Activated CD4-positive, alpha-beta T cell treated with anti-CD3 and anti-CD28 coated beads for 24 hours (primary cell): ENCODE measurements at regions not wholly inside any gene's neighbourhood (a gene's known extent, or its start where the extent isn't known, plus 50 kb on each side); places are given as distances from the start of the nearest gene placed in this dataset.
"Not testable (repeated sequence)": the region's sequence is repeated elsewhere in the genome, so short reads cannot be mapped to it uniquely, and the experiment has no call there.

Source experiments
- DNase-seq, 2 donors: peaks; one replicate each; pipeline ENCODE4 v3.0.0-alpha.2; 2020; ENCODE audit warnings: low read depth in 2 of 2

DNA sequence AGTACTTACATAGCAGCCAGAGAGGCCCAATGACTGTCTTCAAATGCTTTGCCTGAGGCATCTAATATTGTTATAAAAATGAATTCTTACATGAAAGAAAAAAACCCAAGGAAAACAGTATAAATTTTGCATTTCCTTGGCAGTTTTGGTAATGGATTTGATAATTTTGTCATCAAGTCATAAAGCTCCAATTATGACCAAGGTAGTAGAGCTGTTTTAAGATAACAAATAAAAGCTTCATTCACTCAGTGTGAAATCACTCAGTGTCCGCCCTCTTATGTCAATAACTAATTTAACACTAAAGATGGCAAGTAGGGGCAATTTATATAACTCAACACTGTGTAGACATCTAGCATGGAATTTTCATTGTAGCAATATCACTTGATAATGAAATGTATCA is 193.9 kb downstream of the ANKRD7 start:
- DNase-seq: no peak

DNA sequence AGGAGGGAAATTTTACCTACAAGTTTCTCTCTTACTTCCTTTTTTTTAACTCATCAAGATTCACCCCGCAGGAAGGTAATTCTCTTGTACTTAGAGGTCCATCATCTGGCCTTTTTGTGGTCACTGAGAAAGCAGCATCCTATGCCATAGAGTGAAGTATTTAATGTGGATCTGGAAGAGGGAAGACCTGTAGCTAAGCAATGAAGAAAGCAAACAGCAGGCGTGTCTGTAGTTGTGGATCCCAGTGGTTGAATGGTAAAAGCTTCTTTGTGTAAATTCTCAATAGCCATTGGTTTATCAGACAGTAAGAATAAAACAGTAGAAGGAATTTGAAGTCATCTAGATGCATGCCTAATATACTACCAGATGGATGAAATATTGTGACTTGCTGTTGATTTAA is 196.4 kb downstream of the ANKRD7 start:
- no peak for DNase-seq

DNA sequence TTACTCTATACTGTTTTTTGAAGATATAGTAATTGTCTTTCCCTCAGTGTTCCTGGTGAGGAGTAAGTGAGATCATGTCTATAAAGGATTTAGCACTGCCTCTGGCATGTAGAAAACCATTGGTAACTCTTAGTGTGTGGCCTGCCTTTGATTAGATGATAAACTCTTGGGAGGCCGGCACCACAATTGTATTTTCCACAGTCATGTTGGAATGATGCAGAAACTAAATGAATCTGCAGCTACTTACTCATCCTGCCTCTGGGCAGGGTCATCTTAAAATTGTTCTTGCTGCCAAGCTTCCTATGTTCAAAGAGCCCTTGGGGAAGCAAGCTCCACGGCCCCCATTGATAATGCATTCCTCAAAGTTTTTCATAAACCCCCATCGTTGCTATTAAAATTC is 204.6 kb downstream of the ANKRD7 start:
- DNase-seq: no peak

DNA sequence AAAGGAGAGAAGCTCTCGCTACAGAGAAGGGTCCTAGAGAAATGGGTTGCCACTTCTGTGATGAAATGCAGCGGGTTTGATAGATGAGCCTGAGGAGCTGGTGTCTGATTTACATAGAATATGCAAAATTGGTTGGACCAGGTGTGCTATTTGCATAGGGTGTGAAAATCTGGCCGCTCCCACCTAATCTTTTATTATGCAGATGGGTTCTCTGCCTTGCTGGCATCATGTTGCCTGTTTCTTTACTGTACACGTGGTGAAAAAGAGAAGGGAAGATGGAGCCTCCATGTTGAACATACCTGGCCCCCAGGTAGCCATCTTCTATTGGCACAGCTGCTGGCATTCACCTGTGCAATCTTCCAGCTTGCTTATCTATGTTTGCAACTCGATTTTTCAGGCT is 212.2 kb downstream of the ANKRD7 start:
- DNase-seq: no peak

DNA sequence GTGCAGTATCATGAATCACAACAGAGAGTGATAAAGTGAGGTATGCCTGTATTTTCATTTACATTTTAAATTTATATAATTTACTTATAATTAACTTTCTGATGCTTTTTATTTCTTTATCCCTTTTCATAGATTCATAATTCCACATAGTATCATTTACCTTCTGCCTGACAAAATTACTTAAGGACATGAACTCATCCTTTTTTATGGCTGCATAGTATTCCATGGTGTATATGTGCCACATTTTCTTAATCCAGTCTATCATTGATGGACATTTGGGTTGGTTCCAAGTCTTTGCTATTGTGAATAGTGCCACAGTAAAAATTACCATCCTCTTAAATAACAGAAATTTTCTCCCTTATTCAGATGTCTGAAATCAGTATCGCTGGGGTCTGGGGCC is 224.5 kb downstream of the ANKRD7 start:
- DNase-seq: not testable (repeated sequence)

DNA sequence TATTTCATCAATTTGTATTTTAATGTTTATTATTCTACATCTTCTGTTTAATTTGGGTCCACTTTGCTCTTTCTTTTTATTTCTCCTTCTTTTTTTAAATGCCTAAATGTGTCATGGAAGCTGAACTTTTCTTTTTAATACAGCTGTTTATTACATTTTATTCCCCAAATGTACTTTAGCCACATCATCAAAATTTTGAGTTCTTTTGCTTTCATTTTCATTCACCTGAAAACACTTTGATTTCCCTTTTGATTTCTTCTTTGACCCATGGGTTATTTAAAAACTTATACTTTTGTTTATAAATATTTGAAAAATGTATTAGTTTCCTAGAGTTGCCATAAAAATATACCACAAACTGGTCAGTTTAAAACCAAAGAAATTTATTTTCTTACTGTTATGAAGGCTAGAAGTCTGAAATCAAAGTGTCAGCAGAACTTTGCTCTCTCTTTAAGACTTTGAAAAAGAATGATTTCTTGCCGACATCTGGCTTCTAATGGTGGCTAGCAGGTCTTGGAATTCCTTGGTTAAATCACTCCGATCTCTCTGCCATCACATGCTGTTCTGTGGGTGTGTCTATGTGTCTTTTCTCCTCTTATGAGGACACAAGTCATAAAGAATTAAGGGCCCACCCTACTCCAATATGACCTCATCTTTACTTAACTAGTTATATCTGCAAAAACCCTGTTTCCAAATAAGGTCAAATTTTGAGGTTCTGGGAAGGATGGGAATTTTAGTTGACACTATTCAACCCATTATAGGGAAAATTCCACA is 225.5 kb downstream of the ANKRD7 start:
- no peak for DNase-seq

DNA sequence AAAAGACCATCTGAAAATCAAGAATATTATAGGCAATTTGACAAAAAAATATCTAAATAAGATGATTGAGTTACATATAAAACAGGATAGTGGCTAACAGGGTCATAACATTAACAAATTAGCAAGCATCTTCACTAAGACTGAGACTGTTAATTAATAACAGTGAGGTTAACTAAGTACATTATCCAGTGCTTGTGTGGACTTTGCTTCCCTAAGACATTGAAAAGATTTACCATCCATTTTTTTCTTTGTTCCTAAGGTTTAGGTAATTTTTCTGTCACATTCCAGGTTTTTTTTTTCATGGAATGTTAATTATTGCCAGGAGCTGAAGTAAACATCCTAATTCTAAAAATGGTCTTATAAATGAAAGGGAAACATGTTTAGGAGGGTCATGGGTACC is 227.6 kb downstream of the ANKRD7 start:
- no peak for DNase-seq

DNA sequence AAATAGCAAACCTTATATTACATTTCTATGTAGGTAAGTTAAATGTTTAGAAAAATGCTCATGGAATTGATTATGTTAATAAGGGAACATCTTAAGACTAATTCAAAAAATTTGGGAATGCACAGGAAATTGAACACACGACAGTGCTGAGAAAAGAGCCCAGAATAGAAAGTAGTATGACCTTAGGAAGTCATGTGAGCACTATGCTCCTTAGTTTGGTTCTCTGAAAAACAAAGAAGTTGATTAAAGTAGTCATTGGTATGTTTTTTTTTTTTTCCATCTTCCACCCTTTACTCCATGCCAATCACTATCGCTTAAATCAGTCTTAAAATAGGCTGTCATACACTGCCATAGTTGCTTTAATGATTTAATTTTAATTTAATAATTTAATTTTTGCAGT is 242.9 kb downstream of the ANKRD7 start:
- DNase-seq: no peak

DNA sequence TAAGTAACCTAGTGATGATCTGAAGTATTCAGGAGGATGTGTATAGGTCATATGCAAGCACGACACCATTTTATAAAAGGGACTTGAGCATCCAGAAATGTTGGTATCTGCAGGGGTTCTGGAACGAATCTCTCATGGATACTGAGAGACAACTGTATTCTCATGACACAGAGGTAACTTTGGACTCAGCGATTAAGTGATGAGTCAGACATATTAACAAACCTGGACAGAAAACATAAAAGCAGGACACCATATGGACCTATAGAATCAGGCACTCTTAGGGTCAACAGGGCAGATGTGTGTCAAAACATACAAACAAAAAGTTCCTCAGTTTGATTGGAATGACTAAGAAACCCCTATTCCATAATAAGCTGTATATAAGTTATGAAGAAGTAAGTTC is 248.1 kb downstream of the ANKRD7 start:
- DNase-seq: no peak

DNA sequence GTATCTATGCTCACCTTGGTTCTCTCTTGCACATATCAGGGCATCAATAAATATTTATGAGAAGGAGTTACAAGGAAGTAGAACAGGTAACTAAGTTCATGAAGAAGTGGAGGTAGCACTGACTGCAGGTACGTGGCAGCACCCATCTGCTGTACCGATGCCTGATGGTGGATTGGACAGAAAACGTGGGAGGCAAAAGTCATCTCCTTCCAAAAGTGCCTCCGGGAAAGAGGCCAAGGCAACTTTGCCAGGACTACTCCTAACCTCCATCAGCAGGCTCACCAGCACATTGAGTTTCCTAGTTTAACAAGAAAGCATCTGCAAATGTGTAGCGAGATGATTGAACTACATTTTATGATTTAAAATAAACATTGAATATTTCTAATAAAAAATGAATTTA is 248.8 kb downstream of the ANKRD7 start:
- no peak for DNase-seq

DNA sequence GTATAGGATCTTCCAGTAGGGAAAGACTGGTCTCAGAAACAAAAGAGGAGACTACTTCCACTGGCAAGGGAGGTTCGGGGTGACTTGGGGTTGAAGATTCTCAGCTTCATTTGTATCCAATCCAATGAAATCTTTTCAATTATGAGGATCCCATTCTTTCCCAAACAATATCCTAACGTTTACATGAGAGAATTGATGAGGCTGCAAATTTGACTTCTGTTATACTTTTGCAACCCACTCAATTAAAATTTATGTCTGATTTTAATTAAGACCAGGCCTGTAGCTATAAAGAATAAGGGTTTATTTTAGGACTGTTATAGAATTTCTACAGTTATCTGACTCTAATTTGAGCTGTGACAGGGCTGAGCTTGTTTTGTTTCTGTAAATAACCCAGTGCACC is 251.5 kb downstream of the ANKRD7 start:
- no peak for DNase-seq

DNA sequence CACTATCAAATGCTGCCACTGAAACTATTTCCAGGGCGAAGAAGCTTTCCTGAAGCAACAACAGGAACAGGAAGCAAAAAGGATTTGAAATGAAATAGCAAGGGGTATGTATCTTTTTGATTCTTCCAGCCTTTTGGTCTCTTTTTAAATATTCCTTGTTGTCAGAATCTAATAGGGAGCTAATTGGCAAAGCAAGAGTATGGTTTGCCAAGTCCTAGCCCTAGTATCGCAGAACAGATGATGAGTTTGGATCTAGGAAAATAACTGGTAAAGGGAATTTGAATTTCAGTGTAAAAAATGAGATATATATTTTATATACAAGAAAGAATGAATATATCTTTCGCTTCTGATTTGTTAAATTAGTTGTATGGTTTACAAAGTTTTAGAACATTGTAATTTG is 252.5 kb downstream of the ANKRD7 start:
- DNase-seq: no peak

DNA sequence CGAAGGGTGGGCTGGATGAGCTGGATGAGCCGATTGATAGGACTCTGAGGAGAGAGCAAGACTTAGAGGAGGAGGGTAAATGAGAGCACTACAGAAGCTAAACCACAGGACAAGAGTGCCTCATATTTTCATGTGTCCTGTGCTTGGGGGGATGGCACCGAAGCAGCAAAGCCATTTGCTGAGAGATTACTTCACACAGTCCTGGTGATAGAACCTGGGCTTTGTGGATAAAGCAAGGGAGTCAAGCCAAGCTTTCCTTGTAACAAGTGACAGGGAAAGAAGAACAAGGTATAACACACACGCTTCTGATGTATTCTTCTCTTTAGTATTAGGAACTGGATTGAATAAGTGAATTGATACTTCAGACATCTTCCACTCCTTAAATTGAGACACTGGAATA is 253.7 kb downstream of the ANKRD7 start:
- DNase-seq: no peak

DNA sequence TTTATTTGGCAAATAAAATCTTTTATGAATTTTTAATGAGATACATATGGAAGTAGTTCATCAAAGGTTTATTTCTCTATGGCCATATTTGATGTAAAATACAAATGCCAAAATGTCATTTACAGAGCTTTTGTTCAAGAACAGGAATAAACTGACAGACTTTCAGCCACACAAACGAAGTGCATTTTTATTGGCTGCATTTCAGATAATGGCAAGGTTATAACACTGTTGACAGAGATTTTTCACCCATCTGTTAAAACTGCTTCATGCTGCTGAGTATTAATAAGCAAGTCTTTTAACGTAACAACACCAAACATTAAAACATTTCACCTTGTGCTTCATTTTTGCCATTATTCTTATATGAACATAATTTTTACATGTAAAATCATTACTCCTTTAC is 254.4 kb downstream of the ANKRD7 start:
- DNase-seq: no peak

DNA sequence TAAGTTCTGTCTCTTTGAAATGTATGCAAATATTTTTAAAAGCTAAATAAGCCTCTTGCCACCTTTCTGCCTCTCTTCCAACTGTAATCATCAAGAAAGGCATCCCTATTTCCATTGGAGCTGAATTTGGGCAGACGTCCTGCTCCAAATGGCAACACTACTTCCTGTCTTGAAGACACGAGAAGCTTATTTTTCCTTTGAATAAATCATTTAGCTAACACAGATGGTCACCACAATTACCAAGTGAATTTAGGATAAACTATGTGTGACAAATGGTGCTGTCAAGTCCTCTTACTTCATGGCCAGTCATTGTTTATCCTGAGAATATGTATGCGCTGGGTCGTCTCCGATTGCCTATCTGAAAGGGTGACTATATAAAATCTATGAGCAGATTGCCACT is 268.0 kb downstream of the ANKRD7 start:
- DNase-seq: no peak

DNA sequence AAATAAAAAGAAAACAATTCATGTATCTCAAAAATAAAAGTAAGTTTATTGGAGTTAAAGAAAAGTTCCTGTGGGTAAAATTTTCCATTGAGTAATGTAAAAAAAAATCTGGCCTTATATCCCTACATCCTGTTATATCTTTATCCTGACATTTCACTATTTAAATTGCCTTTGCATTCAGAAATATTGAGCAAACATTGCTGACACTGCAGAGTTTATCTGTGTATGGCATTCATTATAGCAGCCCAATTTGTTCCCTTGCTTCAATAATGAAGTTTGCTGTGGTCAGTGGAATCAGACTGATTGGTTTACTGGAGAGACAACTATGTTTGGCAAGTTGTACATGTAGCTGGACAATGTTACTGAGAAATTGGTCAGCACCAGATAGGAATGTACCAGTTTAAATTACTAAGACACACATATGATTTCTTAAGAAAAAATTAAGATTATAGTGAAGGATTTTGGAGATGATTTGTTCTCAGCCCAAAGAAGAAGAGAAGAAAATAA is 271.7 kb downstream of the ANKRD7 start:
- no peak for DNase-seq

DNA sequence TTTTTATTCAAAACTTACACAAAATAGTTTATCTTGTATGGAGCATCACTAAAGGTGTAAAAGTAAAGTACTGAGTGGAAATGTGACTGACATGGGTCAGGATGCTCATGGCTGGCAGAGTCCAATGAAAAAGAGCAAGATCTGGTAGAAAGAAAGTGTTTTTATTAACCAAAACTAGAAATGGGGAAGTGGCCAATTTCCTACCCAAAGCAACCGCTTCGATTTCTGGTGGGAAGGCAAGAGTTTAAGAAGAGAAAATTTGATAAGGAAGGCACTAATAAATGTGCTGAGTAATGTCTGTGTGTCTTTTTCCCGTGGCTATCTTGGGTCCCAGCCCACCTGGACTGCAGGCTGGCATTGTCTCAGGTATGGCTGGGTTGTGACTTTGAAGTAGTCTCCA is 277.7 kb downstream of the ANKRD7 start:
- no peak for DNase-seq

DNA sequence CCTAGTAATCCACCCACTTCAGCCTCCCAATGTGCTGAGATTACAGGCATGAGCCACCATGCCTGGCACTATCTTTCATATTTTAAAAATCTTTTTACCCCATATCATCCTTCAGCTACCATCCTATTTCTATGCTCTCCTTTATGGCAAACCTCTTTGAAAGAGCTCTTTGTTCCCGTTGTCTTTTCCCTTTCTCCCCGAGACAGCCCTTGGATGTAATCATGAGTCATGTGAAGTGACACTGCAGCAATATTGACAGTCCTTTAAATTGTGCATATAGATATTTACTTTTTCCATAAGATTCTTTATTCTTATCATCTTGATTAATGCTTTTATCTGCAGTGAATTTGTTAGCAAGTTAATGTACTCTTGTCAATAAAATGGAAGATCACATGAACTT is 286.6 kb downstream of the ANKRD7 start:
- no peak for DNase-seq

DNA sequence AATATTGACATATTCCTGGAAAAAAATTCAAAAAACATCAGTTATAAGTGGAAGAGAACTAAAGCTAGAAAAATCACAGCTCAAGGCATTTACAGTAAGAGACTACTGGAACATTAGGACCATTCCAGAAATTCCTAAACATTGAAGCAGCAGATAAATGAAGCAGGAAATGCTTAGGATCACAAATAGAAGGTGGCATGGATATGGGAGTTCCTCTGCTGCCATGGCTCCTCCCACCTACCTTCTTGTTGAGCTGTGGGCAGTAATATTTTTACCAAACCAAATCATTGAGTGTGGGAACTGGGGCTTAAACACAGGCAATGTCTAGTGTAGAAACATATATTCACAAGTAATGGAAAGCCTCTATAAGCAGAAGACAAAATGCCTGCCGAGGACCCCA is 292.8 kb downstream of the ANKRD7 start:
- no peak for DNase-seq

DNA sequence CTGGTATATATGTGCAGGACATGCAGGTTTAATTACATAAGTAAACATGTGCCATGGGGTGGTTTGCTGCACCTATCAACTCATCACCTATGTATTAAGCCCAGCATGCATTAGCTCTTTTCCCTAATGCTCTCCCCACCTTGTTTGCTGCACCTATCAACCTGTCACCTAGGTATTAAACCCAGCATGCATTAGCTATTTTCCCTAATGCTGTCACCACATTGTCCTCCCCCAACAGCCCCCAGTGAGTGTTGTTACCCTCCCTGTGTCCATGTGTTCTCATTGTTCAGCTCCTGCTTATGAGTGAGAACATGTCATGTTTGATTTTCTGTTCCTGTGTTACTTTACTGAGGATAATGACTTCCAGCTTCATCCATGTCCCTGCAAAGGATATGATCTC is 300.5 kb downstream of the ANKRD7 start:
- no peak for DNase-seq

DNA sequence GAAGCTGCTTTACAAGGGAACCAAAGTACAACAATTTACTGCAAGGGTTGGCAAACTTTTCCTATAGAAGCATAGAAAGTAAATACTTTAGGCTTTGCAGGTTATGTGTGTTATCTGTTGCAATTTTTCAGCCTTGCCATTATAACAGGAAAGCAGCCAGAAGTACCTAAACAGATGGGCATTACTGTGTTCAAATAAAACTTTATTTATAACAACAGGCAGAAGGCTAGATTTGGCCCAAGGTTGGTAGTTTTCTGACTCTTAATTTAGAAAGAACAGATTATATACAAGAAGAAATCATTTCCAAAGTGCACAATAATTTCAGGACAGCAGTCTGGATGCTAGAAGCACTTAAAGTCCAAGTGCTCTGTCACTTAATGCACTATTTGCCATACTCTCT is 307.1 kb downstream of the ANKRD7 start:
- DNase-seq: no peak

DNA sequence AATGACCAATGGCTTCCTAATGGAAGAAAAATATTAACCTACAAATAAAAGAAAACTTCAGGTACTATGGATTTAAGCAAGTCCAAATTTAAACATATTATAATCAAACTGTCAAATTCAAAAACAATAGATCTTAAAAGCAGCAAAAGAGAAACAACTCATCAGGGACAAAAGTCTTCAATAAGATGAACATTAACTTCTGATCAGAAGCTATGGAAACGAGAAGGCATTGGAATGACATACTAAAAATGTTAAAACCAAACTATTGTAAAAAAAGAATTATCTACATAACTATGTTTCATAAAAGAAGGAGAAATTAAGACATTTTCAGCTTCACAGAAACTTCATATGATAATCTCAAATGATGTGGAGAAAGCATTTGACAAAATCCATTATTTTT is 334.7 kb downstream of the ANKRD7 start:
- DNase-seq: no peak

DNA sequence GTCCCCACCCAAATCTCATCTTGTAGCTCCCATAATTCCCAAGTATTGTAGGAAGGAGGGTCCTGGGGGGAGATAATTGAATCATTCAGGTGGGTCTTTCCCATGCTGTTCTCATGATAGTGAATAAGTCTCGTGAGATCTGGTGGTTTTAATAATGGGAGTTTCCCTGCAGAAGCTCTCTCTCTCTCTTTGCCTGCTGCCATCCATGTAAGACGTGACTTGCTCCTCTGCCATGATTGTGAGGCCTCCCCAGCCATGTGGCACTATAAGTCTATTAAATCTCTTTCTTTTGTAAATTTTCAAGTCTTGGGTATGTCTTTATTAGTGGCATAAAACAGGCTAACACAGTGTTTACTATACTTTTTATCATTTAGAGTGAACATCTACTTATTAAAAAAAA is 338.8 kb downstream of the ANKRD7 start:
- DNase-seq: no peak

DNA sequence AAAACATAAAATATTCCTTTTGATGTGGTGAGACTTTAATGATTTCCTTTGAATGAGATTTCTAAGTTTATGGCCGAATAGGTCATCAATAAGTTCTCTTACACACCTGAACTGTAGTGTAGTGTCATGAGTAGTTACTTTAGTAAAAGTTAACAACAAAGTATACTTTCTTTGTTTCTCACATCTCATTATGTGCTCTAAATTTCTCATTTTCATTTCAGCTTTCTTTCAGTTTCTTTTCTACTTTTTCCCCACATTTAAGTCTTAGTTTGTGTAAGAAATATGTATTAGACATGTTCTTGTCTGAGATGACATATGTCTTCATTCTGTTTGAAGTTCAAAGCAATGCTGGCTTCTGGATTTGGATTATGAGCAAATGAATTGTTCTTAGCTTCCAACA is 348.1 kb downstream of the ANKRD7 start:
- DNase-seq: no peak
